CD4-positive, alpha-beta memory T cell (primary cell): ENCODE measurements at regions not wholly inside any gene's neighbourhood (a gene's known extent, or its start where the extent isn't known, plus 50 kb on each side); places are given as distances from the start of the nearest gene placed in this dataset.
"Not testable (repeated sequence)": the region's sequence is repeated elsewhere in the genome, so short reads cannot be mapped to it uniquely, and the experiment has no call there.

Experiments used
- CTCF ChIA-PET: fragments of 350-600 bp; sonication (Branson Sonifier 250); formaldehyde crosslinking; loops from one replicate; lab custom pipeline; 2021; ENCODE audit warnings: inconsistent platforms; ENCODE audit not compliant: partially characterized antibody; lab: Charles Lee
- POLR2A ChIA-PET: fragments of 350-600 bp; sonication (Branson Sonifier 250); formaldehyde crosslinking; loops from one replicate; lab custom pipeline; 2021; ENCODE audit not compliant: partially characterized antibody; lab: Charles Lee
- DNase-seq, 5 donors: peaks; one replicate each; pipeline versions ENCODE4 v3.0.0 to v3.0.0-alpha.2; 2020 to 2022; ENCODE audit warnings: mixed read lengths in 1 of 5
- H3K27ac ChIP-seq: one replicate; pipeline ENCODE4 v1.7.0; 2013; ENCODE audit warnings: low read depth, low read length
- H3K27me3 ChIP-seq: 2 replicates; pipeline ENCODE4 v1.7.0; 2013; ENCODE audit warnings: mild to moderate bottlenecking, low read length, moderate library complexity; ENCODE audit not compliant: insufficient read depth
- H3K36me3 ChIP-seq: 2 replicates; pipeline ENCODE4 v1.7.0; 2013; ENCODE audit warnings: mild to moderate bottlenecking, low read length, moderate library complexity; ENCODE audit not compliant: insufficient read depth
- H3K4me1 ChIP-seq: 2 replicates; pipeline ENCODE4 v1.7.0; 2013; ENCODE audit warnings: mild to moderate bottlenecking, low read length, moderate library complexity; ENCODE audit not compliant: insufficient read depth
- H3K4me3 ChIP-seq, 2 donors: one replicate each; pipeline ENCODE4 v1.7.0; 2013; ENCODE audit warnings: low read length in 2 of 2, mild to moderate bottlenecking in 1 of 2
- H3K9me3 ChIP-seq, 2 donors: one replicate each; pipeline ENCODE4 v1.7.0; 2013; ENCODE audit warnings: low read length in 2 of 2, control low read depth in 1 of 2; ENCODE audit not compliant: control insufficient read depth in 1 of 2
- H3K27ac Mint-ChIP-seq, 7 donors: one replicate each; pipeline ENCODE4 v1.8.0; 2020 to 2021; ENCODE audit warnings: mixed read lengths in 7 of 7, mild to moderate bottlenecking in 6 of 7, inconsistent platforms in 3 of 7, moderate library complexity in 3 of 7
- H3K27me3 Mint-ChIP-seq, 2 donors: one replicate each; pipeline ENCODE4 v1.8.0; 2020 to 2021; ENCODE audit warnings: mixed read lengths in 2 of 2
- H3K36me3 Mint-ChIP-seq, 2 donors: one replicate each; pipeline ENCODE4 v1.8.0; 2020 to 2021; ENCODE audit warnings: mixed read lengths in 2 of 2, inconsistent platforms in 1 of 2, mild to moderate bottlenecking in 1 of 2
- H3K4me1 Mint-ChIP-seq, 4 donors: one replicate each; pipeline ENCODE4 v1.8.0; 2020 to 2021; ENCODE audit warnings: mixed read lengths in 4 of 4, mild to moderate bottlenecking in 1 of 4
- H3K4me3 Mint-ChIP-seq, 8 donors: one replicate each; pipeline ENCODE4 v1.8.0; 2020 to 2021; ENCODE audit warnings: mixed read lengths in 8 of 8, mild to moderate bottlenecking in 7 of 8, moderate library complexity in 6 of 8, inconsistent platforms in 3 of 8
- H3K9me3 Mint-ChIP-seq, 8 donors: one replicate each; pipeline ENCODE4 v1.8.0; 2020 to 2021; ENCODE audit warnings: mixed read lengths in 8 of 8, mild to moderate bottlenecking in 5 of 8, inconsistent platforms in 3 of 8, moderate library complexity in 1 of 8
- intact Hi-C: fragments of 100-400 bp; cut with micrococcal nuclease; formaldehyde crosslinking; loops from one replicate; pipeline ENCODE4 v1.15.1; 2023

DNA sequence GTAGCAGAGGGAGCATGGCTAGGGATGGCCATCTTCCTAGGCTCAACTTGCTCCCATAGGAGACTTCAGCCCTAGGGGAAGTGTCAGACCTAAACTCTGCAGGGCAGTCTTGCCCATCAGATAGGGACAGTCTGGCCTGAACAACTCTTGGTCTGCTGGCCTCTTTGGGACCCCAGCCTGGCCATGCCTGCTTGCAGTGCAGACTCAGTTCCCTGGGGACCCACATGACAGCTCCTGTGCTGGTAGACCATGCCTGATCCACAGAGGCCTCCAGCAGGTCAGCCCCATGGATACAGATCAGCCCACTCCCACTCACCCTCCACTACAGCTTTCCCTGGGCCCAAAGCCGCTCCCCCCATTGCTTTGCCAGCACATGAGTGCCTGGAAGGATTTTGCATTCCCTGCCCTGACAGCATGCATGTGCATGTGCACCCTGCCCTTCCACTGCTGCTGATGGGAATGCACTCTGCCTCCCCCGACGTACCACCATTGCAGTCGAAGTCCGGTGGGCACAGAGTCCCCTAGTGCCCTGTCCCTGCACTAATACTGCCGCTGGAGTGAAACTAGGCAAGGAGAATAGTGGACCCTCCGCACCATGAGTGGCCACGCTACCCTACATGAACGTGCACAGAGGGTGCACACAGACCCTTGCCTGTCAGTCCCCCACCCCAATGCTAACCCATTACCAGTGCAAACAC is 841.4 kb downstream of the FSCB start:
- H3K4me3 ChIP-seq: no peak overlapping the region
- no peaks in the 10 kb centered on the region for H3K4me1 ChIP-seq
- CTCF ChIA-PET: no interaction called here
- H3K4me3 Mint-ChIP-seq: no peak overlapping the region
- H3K27ac ChIP-seq: no peak overlapping the region
- H3K36me3 Mint-ChIP-seq: no peaks in the 10 kb centered on the region
- DNase-seq: peak in 1 of 5 donors; percentile 30
- no peaks in the 10 kb centered on the region for H3K36me3 ChIP-seq
- H3K9me3 ChIP-seq: no peaks in the 10 kb centered on the region
- no peaks in the 10 kb centered on the region for H3K4me1 Mint-ChIP-seq
- no peak overlapping the region for H3K27ac Mint-ChIP-seq
- POLR2A ChIA-PET: no interaction called here
- H3K27me3 ChIP-seq: no peaks in the 10 kb centered on the region
- intact Hi-C loops: no loop called here
- no peaks in the 10 kb centered on the region for H3K27me3 Mint-ChIP-seq
- peaks cover 2 to 28% (median 10%) of the 10 kb centered on the region in 8 donors for H3K9me3 Mint-ChIP-seq

- DNase-seq, H3K27me3 Mint-ChIP-seq, H3K4me1 Mint-ChIP-seq, intact Hi-C loops, H3K36me3 Mint-ChIP-seq, H3K36me3 ChIP-seq, H3K27me3 ChIP-seq, H3K27ac Mint-ChIP-seq, H3K27ac ChIP-seq, H3K4me3 ChIP-seq, POLR2A ChIA-PET, H3K4me1 ChIP-seq, H3K4me3 Mint-ChIP-seq, H3K9me3 ChIP-seq, CTCF ChIA-PET: not testable (repeated sequence)
- H3K9me3 Mint-ChIP-seq: peaks cover 4 to 32% (median 20%) of the 10 kb centered on the region in 8 donors
Measured at GRCh38 chr14:43655194-43655593, 851.9 kb downstream of the FSCB start.

- no peaks in the 10 kb centered on the region for H3K36me3 ChIP-seq
- no peaks in the 10 kb centered on the region for H3K4me1 ChIP-seq
- no peaks in the 10 kb centered on the region for H3K36me3 Mint-ChIP-seq
- intact Hi-C loops: no loop called here
- no peaks in the 10 kb centered on the region for H3K4me1 Mint-ChIP-seq
- ChIA-PET POLR2A (no interaction called here), CTCF (no interaction called here)
- H3K27ac Mint-ChIP-seq: no peak overlapping the region
- peaks cover 0 to 1% of the 10 kb centered on the region in 2 donors for H3K27me3 Mint-ChIP-seq
- no peak overlapping the region for H3K4me3 Mint-ChIP-seq
- no peak for DNase-seq
- no peaks in the 10 kb centered on the region for H3K9me3 ChIP-seq
- H3K4me3 ChIP-seq: no peak overlapping the region
- peaks cover 2 to 34% (median 22%) of the 10 kb centered on the region in 8 donors for H3K9me3 Mint-ChIP-seq
- H3K27ac ChIP-seq: no peak overlapping the region
- no peaks in the 10 kb centered on the region for H3K27me3 ChIP-seq
Measured at GRCh38 chr14:43651896-43652295, 855.2 kb downstream of the FSCB start.

GRCh38 chr14:43651185-43651787 is 855.8 kb downstream of the FSCB start:
- intact Hi-C loops: no loop called here
- H3K9me3 Mint-ChIP-seq: peaks cover 2 to 30% (median 20%) of the 10 kb centered on the region in 8 donors
- ChIA-PET CTCF (no interaction called here), POLR2A (no interaction called here)
- Histone ChIP-seq H3K27me3 (no peaks in the 10 kb centered on the region), H3K36me3 (no peaks in the 10 kb centered on the region), H3K4me3 (no peak overlapping the region), H3K4me1 (no peaks in the 10 kb centered on the region), H3K9me3 (no peaks in the 10 kb centered on the region), H3K27ac (no peak overlapping the region)
- H3K27ac Mint-ChIP-seq: no peak overlapping the region
- no peak overlapping the region for H3K4me3 Mint-ChIP-seq
- H3K4me1 Mint-ChIP-seq: no peaks in the 10 kb centered on the region
- no peak for DNase-seq
- H3K27me3 Mint-ChIP-seq: peaks cover 0 to 1% of the 10 kb centered on the region in 2 donors
- no peaks in the 10 kb centered on the region for H3K36me3 Mint-ChIP-seq

- Mint-ChIP-seq H3K4me3 (no peak overlapping the region), H3K4me1 (no peaks in the 10 kb centered on the region), H3K36me3 (no peaks in the 10 kb centered on the region), H3K27me3 (peaks cover 0 to 1% of the 10 kb centered on the region in 2 donors), H3K9me3 (peaks cover 3 to 27% (median 18%) of the 10 kb centered on the region in 8 donors), H3K27ac (no peak overlapping the region)
- ChIA-PET POLR2A (no interaction called here), CTCF (no interaction called here)
- Histone ChIP-seq H3K4me3 (no peak overlapping the region), H3K9me3 (no peaks in the 10 kb centered on the region), H3K36me3 (no peaks in the 10 kb centered on the region), H3K27me3 (no peaks in the 10 kb centered on the region), H3K27ac (no peak overlapping the region), H3K4me1 (no peaks in the 10 kb centered on the region)
- no peak for DNase-seq
- intact Hi-C loops: no loop called here
Measured at GRCh38 chr14:43649508-43649907, 857.6 kb downstream of the FSCB start.

- H3K9me3 Mint-ChIP-seq: peaks cover 2 to 18% (median 11%) of the 10 kb centered on the region in 8 donors
- no peaks in the 10 kb centered on the region for H3K36me3 ChIP-seq
- H3K27ac Mint-ChIP-seq: no peak overlapping the region
- H3K36me3 Mint-ChIP-seq: no peaks in the 10 kb centered on the region
- no peak overlapping the region for H3K4me3 ChIP-seq
- H3K4me3 Mint-ChIP-seq: no peak overlapping the region
- H3K9me3 ChIP-seq: no peaks in the 10 kb centered on the region
- no peaks in the 10 kb centered on the region for H3K4me1 Mint-ChIP-seq
- no peaks in the 10 kb centered on the region for H3K4me1 ChIP-seq
- no peaks in the 10 kb centered on the region for H3K27me3 Mint-ChIP-seq
- no peaks in the 10 kb centered on the region for H3K27me3 ChIP-seq
- ChIA-PET POLR2A (no interaction called here), CTCF (no interaction called here)
- intact Hi-C loops: no loop called here
- H3K27ac ChIP-seq: no peak overlapping the region
- no peak for DNase-seq
Measured at GRCh38 chr14:43647302-43647701, 859.8 kb downstream of the FSCB start.

DNA sequence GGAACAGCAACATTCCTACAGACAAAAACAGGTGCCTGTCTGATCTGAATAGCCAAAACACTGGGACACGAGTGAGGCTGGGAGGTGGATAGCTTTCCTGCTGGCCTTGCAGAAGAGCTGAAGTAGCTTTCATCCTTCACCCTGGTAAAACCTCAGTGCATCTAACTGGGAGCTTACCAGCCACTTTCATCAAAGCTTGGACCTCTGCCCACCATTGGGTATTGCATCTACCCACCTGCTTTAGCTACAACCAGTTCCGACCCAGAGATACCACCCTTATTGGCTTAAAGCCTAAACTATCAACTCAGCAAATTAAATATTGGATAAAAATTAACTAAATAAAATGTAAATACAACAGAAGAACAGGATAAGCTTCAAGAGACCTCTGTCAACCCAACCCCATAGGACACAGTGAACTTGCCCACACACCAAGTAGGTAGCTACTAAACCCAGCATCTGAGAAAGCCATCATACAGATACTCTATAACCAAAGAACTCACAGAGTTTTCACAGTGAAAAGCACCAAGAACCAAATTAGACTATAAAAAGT is 866.3 kb downstream of the FSCB start:
- Histone ChIP-seq H3K36me3 (no peaks in the 10 kb centered on the region), H3K27ac (no peak overlapping the region), H3K27me3 (no peaks in the 10 kb centered on the region), H3K4me1 (no peaks in the 10 kb centered on the region), H3K9me3 (no peaks in the 10 kb centered on the region), H3K4me3 (no peak overlapping the region)
- H3K36me3 Mint-ChIP-seq: no peaks in the 10 kb centered on the region
- no peaks in the 10 kb centered on the region for H3K4me1 Mint-ChIP-seq
- CTCF ChIA-PET: no interaction called here
- POLR2A ChIA-PET: no interaction called here
- H3K27ac Mint-ChIP-seq: no peak overlapping the region
- DNase-seq: no peak
- intact Hi-C loops: no loop called here
- no peak overlapping the region for H3K4me3 Mint-ChIP-seq
- peaks cover 0 to 10% (median 3%) of the 10 kb centered on the region in 8 donors for H3K9me3 Mint-ChIP-seq
- H3K27me3 Mint-ChIP-seq: no peaks in the 10 kb centered on the region
